Transverse colon (tissue), 3 donors: ENCODE measurements at regions not wholly inside any gene's neighbourhood (a gene's known extent, or its start where the extent isn't known, plus 50 kb on each side); places are given as distances from the start of the nearest gene placed in this dataset.

Experiments used
- CTCF ChIP-seq, 5 experiments: fragments of 200-600 bp in 3 of 5; fragments of 450-650 bp in 2 of 5; sonication (generic) in 3 of 5; IDR thresholded peaks; 1 replicate in 2 of 5; 2 replicates in 3 of 5; pipeline ENCODE4 v1.5.1; 2016 to 2017; ENCODE audit warnings: antibody characterized with exemption in 5 of 5, inconsistent platforms in 3 of 5, mild to moderate bottlenecking in 2 of 5, moderate library complexity in 1 of 5
- EP300 ChIP-seq: sonication (generic); formaldehyde crosslinking; IDR thresholded peaks from one replicate; pipeline ENCODE4 v1.6.1; 2017; ENCODE audit warnings: antibody characterized with exemption, low read depth
- POLR2A ChIP-seq: fragments of 450-650 bp; IDR thresholded peaks from one replicate; pipeline ENCODE4 v1.6.1; 2016; ENCODE audit warnings: antibody characterized with exemption, mild to moderate bottlenecking, moderate library complexity

GRCh38 chr3:112736386-112736785 lies 95.4 kb upstream of the CCDC80 start:
- TF ChIP-seq POLR2A: no peak
- TF ChIP-seq CTCF (IDR thresholded peaks at IDR 0.05): no peak
- TF ChIP-seq EP300: no peak
